Uterus (tissue), 2 donors: ENCODE measurements at regions not wholly inside any gene's neighbourhood (a gene's known extent, or its start where the extent isn't known, plus 50 kb on each side); places are given as distances from the start of the nearest gene placed in this dataset.

Experiments used
- POLR2A ChIP-seq, 2 donors: fragments of 450-650 bp; IDR thresholded peaks; one replicate each; pipeline ENCODE4 v1.6.1; 2016; ENCODE audit warnings: antibody characterized with exemption in 2 of 2, mild to moderate bottlenecking in 1 of 2, moderate library complexity in 1 of 2
- TF ChIP-seq, protein P1 (sequence below), 4 experiments: fragments of 200-600 bp in 2 of 4; fragments of 450-650 bp in 2 of 4; sonication (generic) in 2 of 4; IDR thresholded peaks; one replicate each; pipeline ENCODE4 v1.5.1; 2016 to 2019; ENCODE audit warnings: antibody characterized with exemption in 4 of 4, mild to moderate bottlenecking in 2 of 4, moderate library complexity in 1 of 4

DNA sequence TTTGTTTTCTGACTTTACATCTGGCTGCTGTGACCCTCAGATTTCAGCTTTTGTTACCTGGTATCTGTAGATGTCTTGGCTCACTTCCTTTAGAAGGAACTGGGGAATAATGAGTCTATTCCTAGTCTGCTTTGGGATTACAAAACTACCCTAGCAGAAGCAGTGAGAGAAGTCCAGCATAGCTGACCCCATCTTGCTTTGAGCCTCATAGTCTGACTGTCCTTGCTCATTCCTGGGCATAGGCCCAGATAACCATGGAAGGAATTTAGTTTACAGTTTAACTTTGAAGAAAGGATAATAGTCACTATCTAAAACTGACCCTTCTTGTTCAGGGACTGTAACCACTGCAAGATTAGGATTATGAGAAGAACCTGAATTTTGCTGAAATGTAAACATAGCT lies 163.0 kb upstream of the HNMT start:
- no peak for TF ChIP-seq POLR2A (IDR thresholded peaks at IDR 0.05)
- TF ChIP-seq, protein P1, sequence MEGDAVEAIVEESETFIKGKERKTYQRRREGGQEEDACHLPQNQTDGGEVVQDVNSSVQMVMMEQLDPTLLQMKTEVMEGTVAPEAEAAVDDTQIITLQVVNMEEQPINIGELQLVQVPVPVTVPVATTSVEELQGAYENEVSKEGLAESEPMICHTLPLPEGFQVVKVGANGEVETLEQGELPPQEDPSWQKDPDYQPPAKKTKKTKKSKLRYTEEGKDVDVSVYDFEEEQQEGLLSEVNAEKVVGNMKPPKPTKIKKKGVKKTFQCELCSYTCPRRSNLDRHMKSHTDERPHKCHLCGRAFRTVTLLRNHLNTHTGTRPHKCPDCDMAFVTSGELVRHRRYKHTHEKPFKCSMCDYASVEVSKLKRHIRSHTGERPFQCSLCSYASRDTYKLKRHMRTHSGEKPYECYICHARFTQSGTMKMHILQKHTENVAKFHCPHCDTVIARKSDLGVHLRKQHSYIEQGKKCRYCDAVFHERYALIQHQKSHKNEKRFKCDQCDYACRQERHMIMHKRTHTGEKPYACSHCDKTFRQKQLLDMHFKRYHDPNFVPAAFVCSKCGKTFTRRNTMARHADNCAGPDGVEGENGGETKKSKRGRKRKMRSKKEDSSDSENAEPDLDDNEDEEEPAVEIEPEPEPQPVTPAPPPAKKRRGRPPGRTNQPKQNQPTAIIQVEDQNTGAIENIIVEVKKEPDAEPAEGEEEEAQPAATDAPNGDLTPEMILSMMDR (IDR thresholded peaks at IDR 0.05), result no peak
